ENCODE measurements at regions not wholly inside any gene's neighbourhood (a gene's known extent, or its start where the extent isn't known, plus 50 kb on each side); places are given as distances from the start of the nearest gene placed in this dataset.
"Not testable (repeated sequence)": the region's sequence is repeated elsewhere in the genome, so short reads cannot be mapped to it uniquely, and the experiment has no call there.

- TF ChIP-seq CTCF (IDR thresholded peaks at IDR 0.05) (no peak), ZFX (IDR thresholded peaks at IDR 0.05; ENCODE audit: borderline replicate concordance) (no peak)
Measured at GRCh38 chr6:141393405-141394124, 739.2 kb upstream of the GJE1 start.

GRCh38 chr6:141391135-141391534 lies 741.6 kb upstream of the GJE1 start:
- H3K27ac ChIP-seq: not testable (repeated sequence)

More at GRCh38 chr6:141393405-141394124, 739.2 kb upstream of the GJE1 start:
- H3K27ac ChIP-seq: no peak overlapping the region

DNA sequence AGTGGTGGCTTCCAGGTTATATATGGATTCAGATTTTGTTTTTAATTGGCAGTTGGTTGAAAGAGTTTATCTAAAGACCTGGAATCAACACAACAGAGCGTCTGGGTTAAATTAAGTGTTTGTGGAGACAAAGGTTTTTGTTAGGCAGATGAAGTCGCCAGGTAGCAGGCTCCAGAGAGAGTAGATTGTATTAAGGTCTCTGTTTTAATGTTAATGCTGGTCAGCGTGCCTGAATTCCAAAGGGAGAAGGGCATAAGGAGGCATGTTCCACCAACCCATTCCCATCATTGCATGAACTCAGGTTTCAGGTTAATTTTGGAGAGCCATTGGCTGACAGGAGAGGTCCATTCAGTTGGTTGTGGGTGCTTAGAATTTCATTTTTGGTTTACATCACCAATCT lies 744.1 kb upstream of the GJE1 start:
- TF ChIP-seq ZFX (IDR thresholded peaks at IDR 0.05; ENCODE audit: borderline replicate concordance) (no peak), CTCF (IDR thresholded peaks at IDR 0.05) (no peak)

DNA sequence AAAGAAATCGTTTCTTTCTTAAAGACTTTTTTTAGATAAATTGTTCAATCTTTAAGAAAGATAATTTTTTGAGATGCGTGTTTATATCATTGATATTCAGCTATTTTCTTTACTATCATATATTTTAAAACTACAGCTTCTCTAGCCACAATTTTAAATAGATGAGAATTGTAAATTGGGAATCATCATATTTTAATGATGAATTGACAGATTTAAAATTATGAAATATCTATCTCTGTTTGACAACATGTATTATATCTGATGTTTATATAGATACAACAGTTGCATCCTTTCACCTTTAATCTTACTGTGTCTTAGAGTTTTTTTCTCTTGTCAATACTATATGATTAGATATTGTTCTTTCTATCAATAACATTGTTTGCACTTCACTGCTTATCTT lies 762.3 kb upstream of the GJE1 start:
- TF ChIP-seq CTCF (IDR thresholded peaks at IDR 0.05): no peak
- TF ChIP-seq ZFX (IDR thresholded peaks at IDR 0.05; ENCODE audit: borderline replicate concordance): no peak
- H3K27ac ChIP-seq: no peak overlapping the region

More for the DNA sequence above, 744.1 kb upstream of the GJE1 start:
- H3K27ac ChIP-seq: no peak overlapping the region

GRCh38 chr6:141366796-141367195 lies 765.9 kb upstream of the GJE1 start:
- H3K27ac ChIP-seq: not testable (repeated sequence)

DNA sequence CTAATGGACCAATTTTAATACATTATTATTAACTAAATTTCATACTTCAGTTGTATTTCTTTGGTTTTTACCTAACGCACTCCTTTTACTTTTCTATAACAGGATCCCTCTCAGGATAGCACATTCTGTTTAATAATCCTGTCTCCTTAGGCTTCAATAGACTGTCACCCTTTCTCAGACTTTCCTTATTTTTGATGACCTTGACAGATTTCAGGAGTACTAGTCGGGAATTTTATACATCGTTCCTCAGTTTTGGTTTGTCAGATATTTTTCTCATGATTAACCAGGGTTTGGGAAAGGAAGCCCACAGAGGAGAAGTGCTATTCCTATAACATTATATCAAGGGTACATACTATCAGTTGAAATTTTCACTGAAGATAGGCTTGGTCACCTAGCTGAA lies 768.0 kb upstream of the GJE1 start:
- H3K27ac ChIP-seq: no peak overlapping the region
- TF ChIP-seq ZFX (IDR thresholded peaks at IDR 0.05; ENCODE audit: borderline replicate concordance) (no peak), CTCF (IDR thresholded peaks at IDR 0.05) (no peak)

- TF ChIP-seq ZFX (IDR thresholded peaks at IDR 0.05; ENCODE audit: borderline replicate concordance) (no peak), CTCF (IDR thresholded peaks at IDR 0.05) (no peak)
- H3K27ac ChIP-seq: no peak overlapping the region
Measured at GRCh38 chr6:141364232-141364631, 768.5 kb upstream of the GJE1 start.

DNA sequence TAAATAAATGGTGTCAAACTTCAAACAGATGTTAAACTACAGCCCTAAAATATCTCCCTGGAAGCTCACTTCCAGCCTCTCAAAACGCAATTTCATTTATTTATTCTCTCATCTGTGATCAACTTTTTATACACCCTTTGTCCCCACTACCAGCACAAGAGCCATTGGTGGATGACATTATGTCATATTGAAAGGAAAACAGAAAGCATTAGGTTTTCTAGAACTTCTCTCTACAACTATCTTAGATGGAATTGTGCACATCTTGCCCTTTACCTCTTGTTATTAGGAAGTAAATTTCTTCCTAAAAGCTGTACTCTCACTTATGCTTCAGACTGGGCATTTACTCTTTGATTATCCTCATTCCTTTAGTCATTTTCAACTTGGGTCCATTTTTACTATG lies 771.2 kb upstream of the GJE1 start:
- H3K27ac ChIP-seq: no peak overlapping the region
- no peak for TF ChIP-seq CTCF (IDR thresholded peaks at IDR 0.05)
- no peak for TF ChIP-seq ZFX (IDR thresholded peaks at IDR 0.05; ENCODE audit: borderline replicate concordance)
